HG02642 (cell line): ENCODE measurements at regions not wholly inside any gene's neighbourhood (a gene's known extent, or its start where the extent isn't known, plus 50 kb on each side); places are given as distances from the start of the nearest gene placed in this dataset.
"Not testable (repeated sequence)": the region's sequence is repeated elsewhere in the genome, so short reads cannot be mapped to it uniquely, and the experiment has no call there.

Experiments
- ATAC-seq: cut with Tn5 transposase; IDR thresholded peaks from one replicate; pipeline ENCODE4 v1.9.1; 2021; ENCODE audit warnings: mild to moderate bottlenecking; ENCODE audit not compliant: unreplicated experiment, poor library complexity

- not testable (repeated sequence) for ATAC-seq
These were observed 109.1 kb downstream of the CCDC74A start for GRCh38 chr2:131636704-131637308.

- not testable (repeated sequence) for ATAC-seq
These were observed 111.4 kb downstream of the CCDC74A start for GRCh38 chr2:131639001-131639620.

GRCh38 chr2:131641414-131642206 lies 113.9 kb downstream of the CCDC74A start:
- ATAC-seq, result no peak

GRCh38 chr2:131643180-131643579 lies 115.5 kb downstream of the CCDC74A start:
- ATAC-seq, result not testable (repeated sequence)

GRCh38 chr2:131645177-131645765 lies 117.6 kb downstream of the CCDC74A start:
- no peak for ATAC-seq

- not testable (repeated sequence) for ATAC-seq
These were observed 118.5 kb downstream of the CCDC74A start for GRCh38 chr2:131646220-131646619.

GRCh38 chr2:131646669-131647297 lies 119.1 kb downstream of the CCDC74A start:
- no peak for ATAC-seq

GRCh38 chr2:131648565-131648964 lies 120.9 kb downstream of the CCDC74A start:
- not testable (repeated sequence) for ATAC-seq

- not testable (repeated sequence) for ATAC-seq
These were observed 124.6 kb downstream of the CCDC74A start for GRCh38 chr2:131652246-131652645.

- ATAC-seq, result not testable (repeated sequence)
These were observed 126.4 kb downstream of the CCDC74A start for GRCh38 chr2:131654107-131654506.

- ATAC-seq, result no peak
These were observed 129.3 kb downstream of the CCDC74A start for GRCh38 chr2:131656816-131657633.

GRCh38 chr2:131657895-131658768 lies 130.4 kb downstream of the CCDC74A start:
- ATAC-seq, result no peak

GRCh38 chr2:131658769-131659131 lies 131.1 kb downstream of the CCDC74A start:
- ATAC-seq, result no peak

- no peak for ATAC-seq
These were observed 131.5 kb downstream of the CCDC74A start for GRCh38 chr2:131659168-131659572.

GRCh38 chr2:131661101-131661782 lies 133.6 kb downstream of the CCDC74A start:
- not testable (repeated sequence) for ATAC-seq

- ATAC-seq, result not testable (repeated sequence)
These were observed 134.3 kb downstream of the CCDC74A start for GRCh38 chr2:131661884-131662535.

- not testable (repeated sequence) for ATAC-seq
These were observed 135.8 kb downstream of the CCDC74A start for GRCh38 chr2:131663501-131663900.

- ATAC-seq, result not testable (repeated sequence)
These were observed 138.0 kb downstream of the CCDC74A start for GRCh38 chr2:131665716-131666115.
